Natural killer cell (primary cell): ENCODE measurements at regions not wholly inside any gene's neighbourhood (a gene's known extent, or its start where the extent isn't known, plus 50 kb on each side); places are given as distances from the start of the nearest gene placed in this dataset.

Experiments used
- ATAC-seq, 3 donors: fragments of 150-1000 bp in 2 of 3; fragments of 200-7000 bp in 1 of 3; cut with Tn5 transposase; 1 replicate in 1 of 3; 2 replicates in 2 of 3; pipeline ENCODE4 v1.10.0; 2021; ENCODE audit warnings: mild to moderate bottlenecking in 2 of 3, moderate library complexity in 2 of 3
- DNase-seq, 2 donors: peaks; one replicate each; pipeline versions ENCODE4 v3.0.0 to v3.0.0-alpha.2; 2013 to 2021; ENCODE audit warnings: mixed read lengths in 1 of 2
- H3K27ac ChIP-seq: one replicate; pipeline ENCODE4 v1.5.1; 2013; ENCODE audit warnings: mild to moderate bottlenecking, low read length
- H3K27me3 ChIP-seq: one replicate; pipeline ENCODE4 v1.6.1; 2013; ENCODE audit warnings: low read length; ENCODE audit not compliant: control insufficient read depth, insufficient read depth
- H3K36me3 ChIP-seq: one replicate; pipeline ENCODE4 v1.6.1; 2013; ENCODE audit warnings: low read length; ENCODE audit not compliant: control insufficient read depth, insufficient read depth
- H3K4me1 ChIP-seq: one replicate; pipeline ENCODE4 v1.6.1; 2013; ENCODE audit warnings: low read length; ENCODE audit not compliant: control insufficient read depth, insufficient read depth
- H3K4me3 ChIP-seq: one replicate; pipeline ENCODE4 v1.5.1; 2013; ENCODE audit warnings: low read length
- H3K9me3 ChIP-seq: one replicate; pipeline ENCODE4 v1.6.1; 2013; ENCODE audit warnings: low read length; ENCODE audit not compliant: control insufficient read depth, insufficient read depth
- H3K27ac Mint-ChIP-seq, 2 donors: one replicate each; pipeline ENCODE4 v1.8.0; 2022; ENCODE audit warnings: mild to moderate bottlenecking in 2 of 2, mixed read lengths in 2 of 2, moderate library complexity in 1 of 2
- H3K27me3 Mint-ChIP-seq, 2 donors: one replicate each; pipeline ENCODE4 v1.8.0; 2022; ENCODE audit warnings: low read depth in 2 of 2, mixed read lengths in 2 of 2
- H3K36me3 Mint-ChIP-seq: one replicate; pipeline ENCODE4 v1.8.0; 2022; ENCODE audit warnings: mixed read lengths
- H3K4me1 Mint-ChIP-seq, 2 donors: one replicate each; pipeline ENCODE4 v1.8.0; 2022; ENCODE audit warnings: mixed read lengths in 2 of 2
- H3K4me3 Mint-ChIP-seq: one replicate; pipeline ENCODE4 v1.8.0; 2022; ENCODE audit warnings: mild to moderate bottlenecking, moderate library complexity, mixed read lengths
- H3K9me3 Mint-ChIP-seq, 2 donors: one replicate each; pipeline ENCODE4 v1.8.0; 2022; ENCODE audit warnings: mixed read lengths in 2 of 2
- CTCF ChIP-seq: fragments of 200-600 bp; IDR thresholded peaks from one replicate; pipeline ENCODE4 v1.8.0; 2022; ENCODE audit warnings: antibody characterized with exemption
- WGBS: methylation state at CpG from one replicate; pipeline ENCODE4 v1.1.7; 2013; ENCODE audit warnings: missing lambda C conversion rate; ENCODE audit not compliant: insufficient coverage; 5-methylcytosine and 5-hydroxymethylcytosine counted together
- intact Hi-C: fragments of 100-400 bp; cut with micrococcal nuclease; formaldehyde crosslinking; loops from one replicate; pipeline ENCODE4 v1.14.2; 2022

DNA sequence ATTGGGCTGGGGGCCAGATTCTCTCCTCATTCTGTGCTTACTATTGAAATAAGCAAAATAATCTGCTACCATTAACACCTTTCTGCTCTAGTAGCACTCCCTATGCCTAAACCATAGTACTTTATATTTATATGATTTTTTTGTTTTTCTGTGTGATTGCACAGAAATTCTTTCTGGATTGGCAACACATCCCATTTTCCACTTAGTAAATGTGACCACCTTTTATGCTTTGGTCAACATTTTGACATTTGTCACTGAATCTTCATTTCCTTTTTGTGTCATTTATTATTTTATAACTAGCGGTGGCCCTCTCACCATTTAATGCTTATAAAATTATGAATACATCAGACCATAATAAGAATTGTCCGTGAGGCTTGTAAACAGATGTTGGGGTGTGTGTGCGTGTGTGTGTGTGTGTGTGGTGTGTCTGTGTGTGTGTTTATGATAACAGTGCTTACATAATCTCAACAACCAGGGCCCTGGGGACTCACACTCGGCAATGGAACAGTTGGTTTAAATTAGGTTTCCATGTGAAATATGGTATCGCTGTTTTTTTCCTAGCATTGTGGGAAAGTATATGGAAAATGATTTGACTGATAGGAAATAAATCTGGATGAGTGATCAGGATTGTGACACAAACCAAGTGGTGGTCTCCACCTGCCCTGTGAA lies 138.9 kb downstream of the NOC3L start:
- 83% methylated on average over 3 of the region's 5 CpGs for WGBS
- H3K36me3 ChIP-seq = no peaks in the 10 kb centered on the region
- no peak for TF ChIP-seq CTCF
- Mint-ChIP-seq H3K4me1 (no peaks in the 10 kb centered on the region), H3K27ac (no peak overlapping the region), H3K27me3 (peaks cover 0 to 7% of the 10 kb centered on the region in 2 donors), H3K9me3 (no peaks in the 10 kb centered on the region), H3K4me3 (no peak overlapping the region), H3K36me3 (no peaks in the 10 kb centered on the region)
- DNase-seq (no peak), ATAC-seq (no peak)
- no peak overlapping the region for H3K4me3 ChIP-seq
- H3K9me3 ChIP-seq = no peaks in the 10 kb centered on the region
- H3K4me1 ChIP-seq = no peaks in the 10 kb centered on the region
- no peak overlapping the region for H3K27ac ChIP-seq
- H3K27me3 ChIP-seq = no peaks in the 10 kb centered on the region
- intact Hi-C loops = no loop called here

DNA sequence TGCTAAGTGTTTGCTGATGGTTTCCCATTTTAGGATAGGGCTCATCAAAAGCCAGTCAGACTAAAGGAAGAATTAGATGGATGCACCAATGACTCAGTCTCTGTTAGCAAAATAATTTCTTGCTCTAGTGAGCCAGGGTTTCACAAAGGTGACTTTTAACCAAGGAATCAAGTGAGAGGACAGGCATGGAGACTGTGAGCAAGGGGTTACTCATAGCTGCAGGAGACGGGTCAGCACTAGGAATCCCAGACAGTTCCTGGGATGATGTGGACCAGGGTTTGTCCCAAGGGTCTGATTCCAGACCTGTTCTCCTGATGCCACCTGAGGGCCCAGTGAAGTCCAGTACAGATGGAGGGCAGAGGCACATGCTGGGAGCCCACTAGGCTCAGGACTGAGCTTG lies 138.1 kb downstream of the NOC3L start:
- 96% methylated on average over 1 of the region's 1 CpG for WGBS
- H3K27me3 ChIP-seq = no peaks in the 10 kb centered on the region
- no peak overlapping the region for H3K27ac ChIP-seq
- H3K9me3 ChIP-seq = no peaks in the 10 kb centered on the region
- H3K9me3 Mint-ChIP-seq = no peaks in the 10 kb centered on the region
- DNase-seq (no peak), ATAC-seq (no peak)
- H3K36me3 Mint-ChIP-seq = no peaks in the 10 kb centered on the region
- H3K27ac Mint-ChIP-seq = no peak overlapping the region
- peaks cover 0 to 2% of the 10 kb centered on the region in 2 donors for H3K27me3 Mint-ChIP-seq
- H3K4me3 Mint-ChIP-seq = no peak overlapping the region
- no peak overlapping the region for H3K4me3 ChIP-seq
- no peaks in the 10 kb centered on the region for H3K4me1 ChIP-seq
- no peaks in the 10 kb centered on the region for H3K36me3 ChIP-seq
- intact Hi-C loops = no loop called here
- no peak for TF ChIP-seq CTCF
- H3K4me1 Mint-ChIP-seq = no peaks in the 10 kb centered on the region

DNA sequence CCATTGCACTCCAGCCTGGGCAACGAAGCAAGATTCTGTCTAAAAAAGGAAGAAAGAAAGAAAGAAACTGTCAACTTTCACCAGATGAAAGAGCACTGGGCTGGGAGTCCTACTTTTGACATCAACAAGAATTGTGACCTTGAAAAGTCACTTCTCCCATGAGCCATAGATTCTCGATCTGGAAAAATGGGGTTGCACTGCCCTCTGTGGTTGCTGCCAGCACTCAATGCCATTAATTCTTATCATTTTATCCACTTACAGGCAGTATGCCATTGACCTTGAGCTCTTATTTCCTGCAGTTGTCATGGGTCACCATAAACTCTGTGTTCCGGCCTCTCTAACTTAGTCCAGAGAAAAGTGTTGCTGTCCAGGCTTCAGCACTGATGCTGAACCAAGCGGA lies 137.2 kb downstream of the NOC3L start:
- Histone ChIP-seq H3K4me3 (no peak overlapping the region), H3K27ac (no peak overlapping the region), H3K36me3 (no peaks in the 10 kb centered on the region), H3K4me1 (no peaks in the 10 kb centered on the region), H3K9me3 (peaks cover 2% of the 10 kb centered on the region), H3K27me3 (no peaks in the 10 kb centered on the region)
- H3K27me3 Mint-ChIP-seq = no peaks in the 10 kb centered on the region
- H3K27ac Mint-ChIP-seq = no peak overlapping the region
- no peaks in the 10 kb centered on the region for H3K9me3 Mint-ChIP-seq
- H3K4me3 Mint-ChIP-seq = no peak overlapping the region
- TF ChIP-seq CTCF = no peak
- no peaks in the 10 kb centered on the region for H3K4me1 Mint-ChIP-seq
- WGBS = 79% methylated on average over 4 of the region's 4 CpGs
- ATAC-seq (no peak), DNase-seq (no peak)
- intact Hi-C loops = no loop called here
- no peaks in the 10 kb centered on the region for H3K36me3 Mint-ChIP-seq

DNA sequence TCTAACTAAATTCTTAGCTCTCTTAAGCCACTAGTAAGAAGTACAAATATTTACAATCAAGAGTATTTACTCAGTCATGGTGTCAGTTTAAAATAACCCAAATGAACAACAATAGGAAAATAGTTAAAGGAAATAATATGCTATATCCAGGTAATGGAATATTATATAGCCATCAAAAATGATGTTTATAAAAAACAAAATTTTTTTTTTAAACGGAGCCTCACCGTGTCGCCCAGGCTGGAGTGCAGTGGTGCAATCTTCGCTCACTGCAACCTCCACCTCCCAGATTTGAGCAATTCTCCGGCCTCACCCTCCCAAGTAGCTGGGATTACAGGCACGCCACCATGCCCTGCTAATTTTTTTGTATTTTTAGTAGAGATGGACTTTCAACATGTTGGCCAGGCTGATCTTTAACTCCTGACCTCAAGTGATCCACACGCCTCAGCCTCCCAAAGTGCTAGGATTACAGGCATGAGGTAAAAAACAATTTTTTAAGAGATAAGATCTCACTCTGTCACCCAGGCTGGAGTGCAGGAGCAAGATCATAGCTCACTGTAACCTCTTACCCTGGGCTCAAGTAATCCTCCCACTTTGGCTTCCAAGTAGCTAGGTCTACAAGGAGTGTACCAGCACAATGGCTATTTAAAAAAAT lies 132.5 kb downstream of the NOC3L start:
- no peaks in the 10 kb centered on the region for H3K36me3 Mint-ChIP-seq
- H3K4me1 ChIP-seq = no peaks in the 10 kb centered on the region
- intact Hi-C loops = no loop called here

More for the DNA sequence above, 132.5 kb downstream of the NOC3L start:
- DNase-seq = no peak
- H3K27me3 Mint-ChIP-seq = peaks cover 0 to 14% of the 10 kb centered on the region in 2 donors
- no peak for TF ChIP-seq CTCF
- H3K27ac Mint-ChIP-seq = no peak overlapping the region
- no peak overlapping the region for H3K27ac ChIP-seq
- no peak for ATAC-seq
- no peak overlapping the region for H3K4me3 Mint-ChIP-seq
- H3K4me3 ChIP-seq = no peak overlapping the region
- H3K27me3 ChIP-seq = no peaks in the 10 kb centered on the region
- H3K9me3 Mint-ChIP-seq = no peaks in the 10 kb centered on the region
- peaks cover 2% of the 10 kb centered on the region for H3K9me3 ChIP-seq
- H3K4me1 Mint-ChIP-seq = no peaks in the 10 kb centered on the region
- 84% methylated on average over 6 of the region's 7 CpGs for WGBS
- no peaks in the 10 kb centered on the region for H3K36me3 ChIP-seq
